CD8-positive, alpha-beta memory T cell (primary cell): ENCODE measurements at regions not wholly inside any gene's neighbourhood (a gene's known extent, or its start where the extent isn't known, plus 50 kb on each side); places are given as distances from the start of the nearest gene placed in this dataset.

ENCODE experiments used
- CTCF ChIA-PET: fragments of 350-600 bp; sonication (Branson Sonifier 250); formaldehyde crosslinking; loops from one replicate; lab custom pipeline; 2021; ENCODE audit warnings: antibody characterized with exemption; lab: Charles Lee
- POLR2A ChIA-PET: fragments of 350-600 bp; sonication (Branson Sonifier 250); formaldehyde crosslinking; loops from one replicate; lab custom pipeline; 2021; ENCODE audit warnings: antibody characterized with exemption; lab: Charles Lee
- DNase-seq, 5 donors: peaks; one replicate each; pipeline versions ENCODE4 v3.0.0 to v3.0.0-alpha.2; 2020 to 2022; ENCODE audit warnings: mixed read lengths in 1 of 5
- H3K27ac ChIP-seq: one replicate; pipeline ENCODE4 v1.7.0; 2013; ENCODE audit warnings: low read depth, mild to moderate bottlenecking, low read length, moderate library complexity
- H3K27me3 ChIP-seq: 2 replicates; pipeline ENCODE4 v1.7.0; 2013; ENCODE audit warnings: low read length, mild to moderate bottlenecking; ENCODE audit not compliant: insufficient read depth, poor library complexity, severe bottlenecking
- H3K36me3 ChIP-seq: 2 replicates; pipeline ENCODE4 v1.7.0; 2013; ENCODE audit warnings: mild to moderate bottlenecking, low read length, moderate library complexity; ENCODE audit not compliant: insufficient read depth
- H3K4me1 ChIP-seq: 2 replicates; pipeline ENCODE4 v1.7.0; 2013; ENCODE audit warnings: mild to moderate bottlenecking, low read length, moderate library complexity; ENCODE audit not compliant: insufficient read depth
- H3K4me3 ChIP-seq: 2 replicates; pipeline ENCODE4 v1.7.0; 2013; ENCODE audit warnings: mild to moderate bottlenecking, low read length
- H3K9me3 ChIP-seq: 2 replicates; pipeline ENCODE4 v1.7.0; 2013; ENCODE audit warnings: mild to moderate bottlenecking, low read length
- H3K27ac Mint-ChIP-seq, 8 donors: one replicate each; pipeline ENCODE4 v1.8.0; 2020 to 2021; ENCODE audit warnings: mixed read lengths in 8 of 8, mild to moderate bottlenecking in 6 of 8, inconsistent platforms in 3 of 8, moderate library complexity in 3 of 8
- H3K27me3 Mint-ChIP-seq, 2 donors: one replicate each; pipeline ENCODE4 v1.8.0; 2020 to 2021; ENCODE audit warnings: mixed read lengths in 2 of 2, mild to moderate bottlenecking in 1 of 2, moderate library complexity in 1 of 2
- H3K36me3 Mint-ChIP-seq, 3 donors: one replicate each; pipeline ENCODE4 v1.8.0; 2020 to 2021; ENCODE audit warnings: mixed read lengths in 3 of 3, inconsistent platforms in 1 of 3, mild to moderate bottlenecking in 1 of 3
- H3K4me1 Mint-ChIP-seq, 3 donors: one replicate each; pipeline ENCODE4 v1.8.0; 2020 to 2021; ENCODE audit warnings: mixed read lengths in 3 of 3, inconsistent platforms in 1 of 3, mild to moderate bottlenecking in 1 of 3
- H3K4me3 Mint-ChIP-seq, 7 donors: one replicate each; pipeline ENCODE4 v1.8.0; 2020 to 2021; ENCODE audit warnings: mixed read lengths in 7 of 7, mild to moderate bottlenecking in 6 of 7, moderate library complexity in 4 of 7, inconsistent platforms in 2 of 7
- H3K9me3 Mint-ChIP-seq, 5 donors: one replicate each; pipeline ENCODE4 v1.8.0; 2020 to 2022; ENCODE audit warnings: mixed read lengths in 5 of 5, mild to moderate bottlenecking in 3 of 5, moderate library complexity in 2 of 5, inconsistent platforms in 1 of 5

GRCh38 chr21:34192646-34193285 lies 119.4 kb downstream of the MRPS6 start:
- CTCF ChIA-PET: no interaction called here
- Histone ChIP-seq H3K36me3 (no peaks in the 10 kb centered on the region), H3K27me3 (no peaks in the 10 kb centered on the region), H3K9me3 (no peaks in the 10 kb centered on the region), H3K4me1 (peaks cover 10% of the 10 kb centered on the region), H3K4me3 (no peak overlapping the region), H3K27ac (no peak overlapping the region)
- peaks cover 0 to 2% (median 0%) of the 10 kb centered on the region in 5 donors for H3K9me3 Mint-ChIP-seq
- H3K27ac Mint-ChIP-seq: peak overlapping the region in 2 of 8 donors; percentile 35 to 61
- H3K4me1 Mint-ChIP-seq: peaks cover 3 to 13% (median 10%) of the 10 kb centered on the region in 3 donors
- H3K36me3 Mint-ChIP-seq: peaks cover 0 to 5% (median 3%) of the 10 kb centered on the region in 3 donors
- no peak overlapping the region for H3K4me3 Mint-ChIP-seq
- POLR2A ChIA-PET: no interaction called here
- peaks cover 0 to 1% of the 10 kb centered on the region in 2 donors for H3K27me3 Mint-ChIP-seq
- peak in 1 of 5 donors; percentile 10 for DNase-seq

DNA sequence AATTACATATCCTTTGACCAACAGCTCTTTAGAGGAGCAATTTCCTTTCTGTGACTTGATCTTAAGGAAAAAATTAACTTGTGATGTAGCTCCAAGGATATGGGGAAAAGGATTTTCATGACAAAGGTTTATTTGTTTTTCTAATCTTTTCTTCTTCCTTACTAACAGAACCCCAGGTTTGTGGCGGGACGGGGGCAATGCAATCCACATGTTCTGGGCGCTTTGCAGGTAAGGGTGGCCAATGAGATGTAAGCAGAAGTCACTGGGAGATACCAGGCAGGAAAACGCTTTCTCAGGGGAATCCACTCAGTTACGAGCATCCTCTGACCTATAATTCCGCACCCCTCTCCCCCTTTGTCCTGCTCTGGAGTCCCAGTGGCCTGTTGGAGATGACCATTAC lies 122.0 kb downstream of the MRPS6 start:
- H3K4me3 ChIP-seq: no peak overlapping the region
- no peaks in the 10 kb centered on the region for H3K36me3 ChIP-seq
- ChIA-PET POLR2A (no interaction called here), CTCF (no interaction called here)
- H3K27me3 ChIP-seq: no peaks in the 10 kb centered on the region
- peaks cover 0 to 5% (median 2%) of the 10 kb centered on the region in 3 donors for H3K36me3 Mint-ChIP-seq
- H3K4me1 Mint-ChIP-seq: peaks cover 27 to 39% (median 30%) of the 10 kb centered on the region in 3 donors
- no peak for DNase-seq
- no peak overlapping the region for H3K27ac Mint-ChIP-seq
- peaks cover 0 to 1% of the 10 kb centered on the region in 2 donors for H3K27me3 Mint-ChIP-seq
- peaks cover 30% of the 10 kb centered on the region for H3K4me1 ChIP-seq
- no peaks in the 10 kb centered on the region for H3K9me3 ChIP-seq
- no peak overlapping the region for H3K4me3 Mint-ChIP-seq
- no peak overlapping the region for H3K27ac ChIP-seq
- H3K9me3 Mint-ChIP-seq: no peaks in the 10 kb centered on the region

DNA sequence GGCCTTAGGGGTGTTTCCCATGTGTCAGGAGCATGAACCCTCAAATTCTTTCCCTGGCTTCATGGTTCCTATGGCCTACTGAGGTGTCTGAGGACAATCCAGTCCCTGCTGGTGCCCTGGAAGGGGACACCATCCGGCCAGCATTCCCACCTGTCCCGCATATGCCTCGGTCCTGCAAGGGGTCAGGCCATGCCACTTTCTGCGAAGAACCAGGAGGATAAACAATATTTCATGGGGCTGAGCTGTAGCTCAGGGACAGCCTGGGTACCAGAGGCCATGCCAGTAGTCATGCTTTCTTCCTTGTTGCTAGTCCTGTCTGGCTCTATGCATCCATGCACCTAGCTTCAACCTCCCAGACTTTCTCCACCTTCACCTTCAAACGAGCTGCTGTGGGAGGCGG lies 123.6 kb downstream of the MRPS6 start:
- Histone ChIP-seq H3K36me3 (no peaks in the 10 kb centered on the region), H3K27ac (no peak overlapping the region), H3K9me3 (no peaks in the 10 kb centered on the region), H3K27me3 (no peaks in the 10 kb centered on the region), H3K4me3 (no peak overlapping the region), H3K4me1 (peaks cover 34% of the 10 kb centered on the region)
- H3K9me3 Mint-ChIP-seq: no peaks in the 10 kb centered on the region
- no peak overlapping the region for H3K4me3 Mint-ChIP-seq
- peaks cover 38 to 51% (median 40%) of the 10 kb centered on the region in 3 donors for H3K4me1 Mint-ChIP-seq
- peak overlapping the region in 2 of 8 donors; percentile 13 to 58 for H3K27ac Mint-ChIP-seq
- CTCF ChIA-PET: no interaction called here
- peaks cover 0 to 5% (median 0%) of the 10 kb centered on the region in 3 donors for H3K36me3 Mint-ChIP-seq
- no peak for DNase-seq
- POLR2A ChIA-PET: no interaction called here
- peaks cover 1 to 2% of the 10 kb centered on the region in 2 donors for H3K27me3 Mint-ChIP-seq

GRCh38 chr21:34197561-34197960 lies 124.2 kb downstream of the MRPS6 start:
- Mint-ChIP-seq H3K36me3 (peaks cover 0 to 5% (median 0%) of the 10 kb centered on the region in 3 donors), H3K9me3 (no peaks in the 10 kb centered on the region), H3K4me3 (no peak overlapping the region), H3K27ac (peak overlapping the region in 3 of 8 donors; percentile 14 to 43 (median 17)), H3K27me3 (peaks cover 2 to 3% of the 10 kb centered on the region in 2 donors), H3K4me1 (peaks cover 37 to 52% (median 44%) of the 10 kb centered on the region in 3 donors)
- ChIA-PET CTCF (interaction anchor here (2.7 kb wide), 1 partner anchor 274 kb away, joined by 18 read pairs; no protein-coding TSS in a partner anchor), POLR2A (no interaction called here)
- no peak for DNase-seq
- Histone ChIP-seq H3K27ac (no peak overlapping the region), H3K27me3 (no peaks in the 10 kb centered on the region), H3K4me3 (no peak overlapping the region), H3K9me3 (no peaks in the 10 kb centered on the region), H3K4me1 (peaks cover 31% of the 10 kb centered on the region), H3K36me3 (no peaks in the 10 kb centered on the region)

DNA sequence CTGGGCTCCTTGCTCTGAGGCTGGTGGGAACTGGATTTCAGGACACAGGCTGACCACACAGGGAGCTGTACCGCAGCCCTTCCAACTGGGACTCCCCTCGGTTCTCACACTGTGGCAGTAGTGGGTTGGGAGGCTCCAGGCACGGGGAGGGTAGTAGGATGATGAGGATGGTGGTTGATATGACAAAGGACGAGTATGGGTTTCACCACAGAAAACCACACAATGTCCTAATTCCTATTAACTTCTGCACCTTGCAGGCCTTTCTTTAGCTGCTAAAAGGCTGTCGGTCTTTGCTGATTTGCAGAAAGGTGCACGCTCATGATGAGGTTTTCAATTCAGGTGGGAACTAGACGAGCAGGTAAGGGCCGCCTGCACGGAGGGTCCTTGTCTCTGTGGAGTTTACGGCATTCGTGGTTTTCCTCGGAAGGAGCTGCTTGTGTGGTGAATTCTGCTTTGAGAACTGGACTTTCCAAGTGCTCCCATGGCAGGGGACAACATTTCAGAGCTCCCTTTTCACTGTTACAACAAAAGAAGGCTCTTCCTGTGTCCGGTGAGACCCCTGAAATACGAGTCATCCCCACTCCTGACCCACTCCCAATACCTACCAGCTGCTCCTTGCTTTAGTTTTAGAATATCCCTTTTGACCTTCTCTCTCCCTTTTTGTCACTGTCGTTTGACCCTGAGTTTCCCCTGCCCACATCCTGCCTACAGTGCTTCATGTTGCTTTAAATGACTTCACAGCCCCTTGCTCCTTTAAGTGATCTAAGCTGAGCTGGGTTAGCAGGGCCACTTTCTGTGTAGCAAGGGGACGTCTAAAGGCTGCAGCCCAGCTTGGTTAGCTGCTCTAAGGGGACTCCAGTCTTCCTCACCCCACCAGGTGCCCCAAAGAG lies 125.1 kb downstream of the MRPS6 start:
- H3K27ac Mint-ChIP-seq: peak overlapping the region; percentile 0 to 96 (median 64)
- no peaks in the 10 kb centered on the region for H3K27me3 ChIP-seq
- H3K4me1 ChIP-seq: peaks cover 28% of the 10 kb centered on the region
- H3K4me1 Mint-ChIP-seq: peaks cover 33 to 45% (median 44%) of the 10 kb centered on the region in 3 donors
- H3K27ac ChIP-seq: no peak overlapping the region
- no peaks in the 10 kb centered on the region for H3K36me3 ChIP-seq
- ChIA-PET POLR2A (interaction anchor here (0.6 to 1.3 kb wide), 2 partner anchors 251 to 658 kb away, joined by 3 to 4 read pairs; no protein-coding TSS in a partner anchor), CTCF (interaction anchor here (0.9 to 2.7 kb wide), 2 partner anchors 18 to 274 kb away, joined by 3 to 18 read pairs; no protein-coding TSS in a partner anchor)
- H3K4me3 Mint-ChIP-seq: peak overlapping the region in 6 of 7 donors; percentile 10 to 83 (median 48)
- peaks cover 0 to 5% (median 0%) of the 10 kb centered on the region in 3 donors for H3K36me3 Mint-ChIP-seq
- H3K27me3 Mint-ChIP-seq: peaks cover 2 to 5% of the 10 kb centered on the region in 2 donors
- DNase-seq: peak in 2 of 5 donors; percentile 4 to 31
- no peak overlapping the region for H3K4me3 ChIP-seq
- no peaks in the 10 kb centered on the region for H3K9me3 Mint-ChIP-seq
- no peaks in the 10 kb centered on the region for H3K9me3 ChIP-seq

DNA sequence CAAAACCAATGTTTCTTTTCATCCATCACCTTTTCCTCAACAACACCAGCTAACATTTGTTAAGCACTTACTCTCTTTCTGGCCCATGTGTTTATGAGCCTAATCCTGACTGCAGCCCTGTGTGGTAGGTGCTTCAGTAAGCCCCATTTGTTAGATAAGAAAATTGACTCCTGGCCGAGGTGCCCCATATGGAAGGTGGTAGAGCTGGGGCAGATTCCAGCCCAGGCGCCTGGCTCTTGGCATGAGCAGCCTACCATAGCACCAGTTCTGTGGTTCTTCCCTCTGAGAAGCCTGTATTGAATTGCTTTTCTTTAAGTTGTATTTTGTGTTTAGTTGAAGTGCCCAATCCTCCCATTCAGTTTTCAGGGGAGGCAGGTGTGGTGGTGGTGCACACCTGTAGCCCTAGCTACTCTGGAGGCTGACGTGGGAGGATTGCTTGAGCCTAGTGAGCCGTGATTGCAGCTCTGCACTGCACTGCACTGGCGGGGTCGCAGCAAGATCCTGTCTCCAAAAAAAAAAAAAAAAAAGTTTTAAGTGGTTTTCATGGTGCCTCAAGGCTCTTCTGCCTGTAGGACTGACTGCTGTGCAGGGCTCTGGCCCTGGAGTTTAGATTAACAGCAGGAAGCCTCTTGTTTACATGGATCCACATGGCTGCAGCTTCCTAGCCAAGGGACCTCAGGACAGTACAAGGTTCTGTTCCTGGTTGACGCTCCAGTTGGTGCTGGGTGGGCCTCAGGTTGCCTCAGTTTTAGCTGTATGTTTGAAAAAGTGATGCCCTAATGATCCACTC lies 125.9 kb downstream of the MRPS6 start:
- H3K27ac Mint-ChIP-seq: peak overlapping the region; percentile 0 to 96 (median 56)
- ChIA-PET POLR2A (interaction anchor here (1.3 kb wide), 1 partner anchor 252 kb away, joined by 3 read pairs; no protein-coding TSS in a partner anchor), CTCF (interaction anchor here (0.9 to 2.7 kb wide), 2 partner anchors 17 to 275 kb away, joined by 3 to 18 read pairs; no protein-coding TSS in a partner anchor)
- Histone ChIP-seq H3K4me3 (no peak overlapping the region), H3K9me3 (no peaks in the 10 kb centered on the region), H3K36me3 (no peaks in the 10 kb centered on the region), H3K4me1 (peaks cover 28% of the 10 kb centered on the region), H3K27me3 (no peaks in the 10 kb centered on the region), H3K27ac (no peak overlapping the region)
- H3K36me3 Mint-ChIP-seq: no peaks in the 10 kb centered on the region
- no peak for DNase-seq
- peak overlapping the region in 6 of 7 donors; percentile 10 to 67 (median 32) for H3K4me3 Mint-ChIP-seq
- H3K4me1 Mint-ChIP-seq: peaks cover 33 to 44% (median 42%) of the 10 kb centered on the region in 3 donors
- H3K9me3 Mint-ChIP-seq: no peaks in the 10 kb centered on the region
- H3K27me3 Mint-ChIP-seq: peaks cover 2 to 5% of the 10 kb centered on the region in 2 donors

DNA sequence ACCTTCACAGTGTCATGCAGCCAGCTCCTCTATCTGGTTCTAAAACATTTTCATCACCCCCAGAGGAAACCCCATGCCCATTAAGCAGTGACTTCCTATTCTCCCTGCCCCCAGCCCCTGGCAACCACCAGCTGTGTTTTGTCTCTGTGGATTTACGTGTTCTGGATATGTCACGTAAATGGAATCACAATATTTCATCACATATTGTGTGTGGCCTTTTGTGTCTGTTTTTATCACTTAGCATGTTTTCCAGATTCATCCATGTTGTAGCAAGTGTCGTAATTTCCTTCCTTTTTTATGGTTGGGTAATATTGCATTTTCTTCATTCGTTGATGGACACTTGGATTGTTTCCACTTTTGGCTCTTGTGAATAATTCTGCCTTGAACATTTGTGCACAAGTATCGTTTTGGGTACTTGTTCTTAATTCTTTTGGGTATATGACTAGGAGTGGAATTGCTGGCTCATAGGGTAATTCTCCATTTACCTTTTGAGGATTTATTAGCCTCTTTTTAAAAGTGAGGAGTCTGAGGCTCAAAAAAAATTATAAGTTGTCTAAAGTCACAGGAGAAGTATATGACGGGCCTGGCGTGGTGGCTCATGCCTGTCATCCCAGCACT lies 127.0 kb downstream of the MRPS6 start:
- H3K27me3 Mint-ChIP-seq: peaks cover 2 to 5% of the 10 kb centered on the region in 2 donors
- no peaks in the 10 kb centered on the region for H3K36me3 Mint-ChIP-seq
- no peak for DNase-seq
- ChIA-PET CTCF (interaction anchor here (1.1 to 2.0 kb wide), 2 partner anchors 147 to 277 kb away, joined by 3 to 17 read pairs; no protein-coding TSS in a partner anchor), POLR2A (interaction anchor here (0.7 kb wide), 1 partner anchor 224 kb away, joined by 3 read pairs; no protein-coding TSS in a partner anchor)
- H3K4me3 Mint-ChIP-seq: peak overlapping the region in 5 of 7 donors; percentile 3 to 80 (median 11)
- H3K27ac Mint-ChIP-seq: peak overlapping the region in 1 of 8 donors; percentile 21
- peaks cover 33 to 44% (median 42%) of the 10 kb centered on the region in 3 donors for H3K4me1 Mint-ChIP-seq
- Histone ChIP-seq H3K27ac (no peak overlapping the region), H3K4me3 (no peak overlapping the region), H3K4me1 (peaks cover 28% of the 10 kb centered on the region), H3K27me3 (no peaks in the 10 kb centered on the region), H3K9me3 (no peaks in the 10 kb centered on the region), H3K36me3 (no peaks in the 10 kb centered on the region)
- H3K9me3 Mint-ChIP-seq: no peaks in the 10 kb centered on the region
